HCT116 (cell line): ENCODE measurements at regions not wholly inside any gene's neighbourhood (a gene's known extent, or its start where the extent isn't known, plus 50 kb on each side); places are given as distances from the start of the nearest gene placed in this dataset.
"Not testable (repeated sequence)": the region's sequence is repeated elsewhere in the genome, so short reads cannot be mapped to it uniquely, and the experiment has no call there.

ENCODE experiments used
- ATAC-seq: fragments of 200-7000 bp; cut with Tn5 transposase; 2 replicates; pipeline ENCODE4 v1.9.1; 2020; ENCODE audit warnings: mild to moderate bottlenecking, moderate library complexity
- BruUV-seq: library from RNA; stranded (reverse); fragments of 400-500 nt; replicated peaks from 2 replicates; lab custom pipeline; 2021; lab: Mats Ljungman, UMichigan
- CTCF ChIA-PET: fragments of 300-600 bp; sonication (Branson Sonifier 250); formaldehyde crosslinking; loops from one replicate; lab custom pipeline; 2021; ENCODE audit warnings: antibody characterized with exemption; lab: Charles Lee
- POLR2A ChIA-PET: fragments of 300-600, 350-600 bp; sonication (Branson Sonifier 250); formaldehyde crosslinking; loops from one replicate; lab custom pipeline; 2021; ENCODE audit warnings: antibody characterized with exemption; lab: Charles Lee
- RAD21 ChIA-PET, 2 experiments: fragments of 300-600 bp; sonication (Branson Sonifier 250); formaldehyde crosslinking; loops; one replicate each; lab custom pipeline; 2023; ENCODE audit warnings: low total read pairs in 2 of 2; ENCODE audit not compliant: uncharacterized antibody in 2 of 2, unreplicated experiment in 2 of 2, low non-redundant PET in 1 of 2; lab: Charles Lee
- DNase-seq: peaks from one replicate; pipeline ENCODE4 v3.0.0-alpha.2; 2010; ENCODE audit warnings: low read depth, low spot score
- H2AFZ ChIP-seq: fragments of 200-600 bp; shearing (Covaris generic), sonication (generic); 2 replicates; pipeline ENCODE4 v1.6.1; 2017; ENCODE audit warnings: low read depth, mixed run types, mixed read lengths, antibody characterized with exemption, low read length; ENCODE audit not compliant: poor library complexity, severe bottlenecking
- H3K27ac ChIP-seq: 2 replicates; pipeline ENCODE4 v1.5.1; 2012; ENCODE audit warnings: low read depth, low read length
- H3K27me3 ChIP-seq: fragments of 200-600 bp; sonication (generic); 2 replicates; pipeline ENCODE4 v1.6.1; 2016; ENCODE audit warnings: mixed run types, low read length, mixed read lengths; ENCODE audit not compliant: insufficient read depth
- H3K36me3 ChIP-seq, 2 experiments: fragments of 200-500 bp in 1 of 2; fragments of 200-600 bp in 1 of 2; sonication (Bioruptor generic) in 1 of 2; sonication (generic) in 1 of 2; 2 replicates each; pipeline versions ENCODE4 v1.5.1 to v1.6.1; 2014 to 2016; ENCODE audit warnings: low read length in 2 of 2, inconsistent platforms in 1 of 2, mixed read lengths in 1 of 2, mixed run types in 1 of 2; ENCODE audit not compliant: insufficient read depth in 2 of 2, control insufficient read depth in 1 of 2
- H3K4me1 ChIP-seq, 2 experiments: fragments of 200-600 bp in 1 of 2; sonication (generic) in 1 of 2; 2 replicates each; pipeline versions ENCODE4 v1.5.1 to v1.6.1; 2012 to 2017; ENCODE audit warnings: low read length in 2 of 2, inconsistent platforms in 1 of 2, mild to moderate bottlenecking in 1 of 2, mixed read lengths in 1 of 2, mixed run types in 1 of 2, moderate library complexity in 1 of 2; ENCODE audit not compliant: insufficient read depth in 2 of 2, control insufficient read depth in 1 of 2
- H3K4me2 ChIP-seq: fragments of 200-600 bp; sonication (generic); 2 replicates; pipeline ENCODE4 v1.6.1; 2017; ENCODE audit warnings: mixed run types, low read length, mixed read lengths
- H3K4me3 ChIP-seq, 2 experiments: fragments of 200-600 bp in 1 of 2; sonication (generic) in 1 of 2; replicated peaks in 1 of 2; 2 replicates each; pipeline ENCODE4 v1.5.1; 2011 to 2016; ENCODE audit warnings: low read length in 2 of 2, control low read depth in 1 of 2, low read depth in 1 of 2, mild to moderate bottlenecking in 1 of 2, mixed read lengths in 1 of 2, mixed run types in 1 of 2
- H3K79me2 ChIP-seq: fragments of 200-600 bp; sonication (generic); 2 replicates; pipeline ENCODE4 v1.6.1; 2017; ENCODE audit warnings: mild to moderate bottlenecking, mixed run types, low read length, moderate library complexity, mixed read lengths; ENCODE audit not compliant: insufficient read depth
- H3K9ac ChIP-seq: fragments of 200-600 bp; sonication (generic); 2 replicates; pipeline ENCODE4 v1.6.1; 2016; ENCODE audit warnings: low read length, mixed read lengths
- H3K9me2 ChIP-seq: fragments of 200-600 bp; sonication (generic), shearing (Covaris generic); 2 replicates; pipeline ENCODE4 v1.6.1; 2017; ENCODE audit warnings: mixed run types, mild to moderate bottlenecking, moderate library complexity; ENCODE audit not compliant: insufficient read depth
- H3K9me3 ChIP-seq, 2 experiments: fragments of 200-500 bp in 1 of 2; fragments of 200-600 bp in 1 of 2; sonication (Bioruptor generic) in 1 of 2; sonication (generic) in 1 of 2; 2 replicates each; pipeline ENCODE4 v1.6.1; 2014 to 2017; ENCODE audit warnings: low read length in 2 of 2, mixed read lengths in 2 of 2, inconsistent platforms in 1 of 2, low read depth in 1 of 2, mild to moderate bottlenecking in 1 of 2, mixed run types in 1 of 2, moderate library complexity in 1 of 2; ENCODE audit not compliant: control insufficient read depth in 1 of 2, insufficient read depth in 1 of 2
- H4K20me1 ChIP-seq: fragments of 200-600 bp; sonication (generic), shearing (Covaris generic); 2 replicates; pipeline ENCODE4 v1.6.1; 2017; ENCODE audit warnings: mixed run types, mild to moderate bottlenecking, moderate library complexity; ENCODE audit not compliant: insufficient read depth
- ATF3 ChIP-seq: IDR thresholded peaks from 2 replicates; pipeline ENCODE4 v1.6.1; 2012
- CEBPB ChIP-seq: IDR thresholded peaks from 2 replicates; pipeline ENCODE4 v1.6.1; 2012; ENCODE audit warnings: low read depth
- EZH2 ChIP-seq: fragments of 200-600 bp; sonication (generic); IDR thresholded peaks from 2 replicates; pipeline ENCODE4 v1.6.1; 2017; ENCODE audit warnings: antibody characterized with exemption, mixed run types
- FOSL1 ChIP-seq: IDR thresholded peaks from 2 replicates; pipeline ENCODE4 v1.6.1; 2012; ENCODE audit warnings: low read depth
- JUND ChIP-seq: IDR thresholded peaks from 2 replicates; pipeline ENCODE4 v1.6.1; 2012
- POLR2A ChIP-seq: IDR thresholded peaks from 2 replicates; pipeline ENCODE4 v1.7.0; 2011; ENCODE audit warnings: borderline replicate concordance; ENCODE audit not compliant: insufficient read depth, insufficient read length; ENCODE audit errors: extremely low read depth
- POLR2AphosphoS5 ChIP-seq: IDR thresholded peaks from 2 replicates; pipeline ENCODE4 v1.6.1; 2011; ENCODE audit warnings: mild to moderate bottlenecking, low read depth, low read length, moderate library complexity
- SIN3A ChIP-seq: IDR thresholded peaks from 2 replicates; pipeline ENCODE4 v1.6.1; 2012; ENCODE audit warnings: low read depth
- SRF ChIP-seq: IDR thresholded peaks from 2 replicates; pipeline ENCODE4 v1.6.1; 2012; ENCODE audit warnings: low read depth
- TCF7L2 ChIP-seq: IDR thresholded peaks from 2 replicates; pipeline ENCODE4 v1.7.0; 2011; ENCODE audit warnings: borderline replicate concordance, inconsistent platforms; ENCODE audit not compliant: insufficient read depth, insufficient read length; ENCODE audit errors: extremely low read depth
- YY1 ChIP-seq: IDR thresholded peaks from 2 replicates; pipeline ENCODE4 v1.6.1; 2011; ENCODE audit warnings: low read length, low read depth, moderate library complexity, mild to moderate bottlenecking; ENCODE audit not compliant: insufficient replicate concordance; ENCODE audit errors: extremely low read depth
- ZNF274 ChIP-seq: fragments of 200-500 bp; sonication (Bioruptor generic); IDR thresholded peaks from 2 replicates; pipeline ENCODE4 v1.6.1; 2014; ENCODE audit warnings: mild to moderate bottlenecking, low read depth, low read length, inconsistent platforms
- intact Hi-C: fragments of 100-400 bp; cut with micrococcal nuclease; formaldehyde crosslinking; loops from 2 replicates; pipeline ENCODE4 v1.10.0; 2022
- TF ChIP-seq, protein P1 (sequence below): IDR thresholded peaks from 2 replicates; pipeline ENCODE4 v1.6.1; 2012; ENCODE audit warnings: low read depth
- TF ChIP-seq, protein P2 (sequence below): IDR thresholded peaks from 2 replicates; pipeline ENCODE4 v1.6.1; 2012

DNA sequence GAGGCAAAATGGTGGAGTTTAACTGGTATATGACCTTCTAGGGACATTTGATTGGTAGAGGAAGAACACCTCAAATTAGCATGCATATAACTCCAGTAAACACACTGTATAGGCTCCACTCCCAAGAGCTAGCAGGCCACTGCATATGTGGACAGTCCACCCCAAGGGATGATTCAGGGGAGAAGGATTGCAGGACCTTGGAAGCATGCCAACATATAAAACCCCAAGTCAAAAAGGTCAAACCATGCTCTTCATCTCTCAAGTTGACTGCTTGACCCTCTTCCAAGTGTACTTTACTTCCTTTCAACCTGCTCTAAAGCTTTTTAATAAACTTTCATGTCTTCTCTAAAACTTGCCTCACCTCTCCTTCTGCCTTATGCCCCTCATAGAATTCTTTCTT, 459.9 kb upstream of the CCDC179 start:
- intact Hi-C loops = no loop called here
- H2AFZ ChIP-seq = no peak overlapping the region
- ATAC-seq (no peak), DNase-seq (no peak)
- ChIA-PET RAD21 (no interaction called here), CTCF (no interaction called here), POLR2A (no interaction called here)
- no peaks in the 10 kb centered on the region for H3K79me2 ChIP-seq
- no peaks in the 10 kb centered on the region for H4K20me1 ChIP-seq
- no peak overlapping the region for H3K4me3 ChIP-seq
- peaks cover 0 to 11% of the 10 kb centered on the region in 2 experiments; a peak in 2 of 4 replicates for H3K9me3 ChIP-seq
- no TSS peak for BruUV-seq
- TF ChIP-seq JUND (no peak), POLR2AphosphoS5 (no peak), CEBPB (no peak), YY1 (no peak), POLR2A (no peak), FOSL1 (no peak), TCF7L2 (no peak), SRF (no peak), EZH2 (no peak), ZNF274 (no peak), SIN3A (no peak), ATF3 (no peak)
- TF ChIP-seq, protein P1, sequence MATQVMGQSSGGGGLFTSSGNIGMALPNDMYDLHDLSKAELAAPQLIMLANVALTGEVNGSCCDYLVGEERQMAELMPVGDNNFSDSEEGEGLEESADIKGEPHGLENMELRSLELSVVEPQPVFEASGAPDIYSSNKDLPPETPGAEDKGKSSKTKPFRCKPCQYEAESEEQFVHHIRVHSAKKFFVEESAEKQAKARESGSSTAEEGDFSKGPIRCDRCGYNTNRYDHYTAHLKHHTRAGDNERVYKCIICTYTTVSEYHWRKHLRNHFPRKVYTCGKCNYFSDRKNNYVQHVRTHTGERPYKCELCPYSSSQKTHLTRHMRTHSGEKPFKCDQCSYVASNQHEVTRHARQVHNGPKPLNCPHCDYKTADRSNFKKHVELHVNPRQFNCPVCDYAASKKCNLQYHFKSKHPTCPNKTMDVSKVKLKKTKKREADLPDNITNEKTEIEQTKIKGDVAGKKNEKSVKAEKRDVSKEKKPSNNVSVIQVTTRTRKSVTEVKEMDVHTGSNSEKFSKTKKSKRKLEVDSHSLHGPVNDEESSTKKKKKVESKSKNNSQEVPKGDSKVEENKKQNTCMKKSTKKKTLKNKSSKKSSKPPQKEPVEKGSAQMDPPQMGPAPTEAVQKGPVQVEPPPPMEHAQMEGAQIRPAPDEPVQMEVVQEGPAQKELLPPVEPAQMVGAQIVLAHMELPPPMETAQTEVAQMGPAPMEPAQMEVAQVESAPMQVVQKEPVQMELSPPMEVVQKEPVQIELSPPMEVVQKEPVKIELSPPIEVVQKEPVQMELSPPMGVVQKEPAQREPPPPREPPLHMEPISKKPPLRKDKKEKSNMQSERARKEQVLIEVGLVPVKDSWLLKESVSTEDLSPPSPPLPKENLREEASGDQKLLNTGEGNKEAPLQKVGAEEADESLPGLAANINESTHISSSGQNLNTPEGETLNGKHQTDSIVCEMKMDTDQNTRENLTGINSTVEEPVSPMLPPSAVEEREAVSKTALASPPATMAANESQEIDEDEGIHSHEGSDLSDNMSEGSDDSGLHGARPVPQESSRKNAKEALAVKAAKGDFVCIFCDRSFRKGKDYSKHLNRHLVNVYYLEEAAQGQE = no peak
- TF ChIP-seq, protein P2, sequence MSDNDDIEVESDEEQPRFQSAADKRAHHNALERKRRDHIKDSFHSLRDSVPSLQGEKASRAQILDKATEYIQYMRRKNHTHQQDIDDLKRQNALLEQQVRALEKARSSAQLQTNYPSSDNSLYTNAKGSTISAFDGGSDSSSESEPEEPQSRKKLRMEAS = no peak
- H3K4me1 ChIP-seq = no peaks in the 10 kb centered on the region
- H3K4me2 ChIP-seq = no peak overlapping the region
- H3K27ac ChIP-seq = no peak overlapping the region
- H3K27me3 ChIP-seq = no peaks in the 10 kb centered on the region
- H3K9me2 ChIP-seq = no peaks in the 10 kb centered on the region
- no peak overlapping the region for H3K9ac ChIP-seq
- H3K36me3 ChIP-seq = no peaks in the 10 kb centered on the region

GRCh38 chr11:23335586-23335985, 475.3 kb upstream of the CCDC179 start:
- intact Hi-C loops, H3K9ac ChIP-seq, POLR2A ChIA-PET, H3K4me2 ChIP-seq, H3K4me3 ChIP-seq, H3K27ac ChIP-seq, H3K36me3 ChIP-seq, ATAC-seq, RAD21 ChIA-PET, H3K79me2 ChIP-seq, BruUV-seq, DNase-seq, H4K20me1 ChIP-seq, H3K9me2 ChIP-seq, H3K27me3 ChIP-seq, H3K4me1 ChIP-seq, CTCF ChIA-PET, H2AFZ ChIP-seq: not testable (repeated sequence)
- peaks cover 0 to 25% of the 10 kb centered on the region in 2 experiments; a peak in 2 of 4 replicates for H3K9me3 ChIP-seq
